Progenitor cell of endocrine pancreas (in vitro differentiated cells): ENCODE measurements at regions not wholly inside any gene's neighbourhood (a gene's known extent, or its start where the extent isn't known, plus 50 kb on each side); places are given as distances from the start of the nearest gene placed in this dataset.

Experiments used
- DNase-seq: peaks from one replicate; pipeline ENCODE4 v3.0.0; 2021; ENCODE audit warnings: low spot score; ENCODE audit not compliant: unreplicated experiment
- H3K27ac Mint-ChIP-seq: 2 replicates; pipeline ENCODE4 v1.8.0; 2021; ENCODE audit warnings: mild to moderate bottlenecking, moderate library complexity, mixed read lengths
- H3K27me3 Mint-ChIP-seq: 2 replicates; pipeline ENCODE4 v1.8.0; 2021; ENCODE audit warnings: mixed read lengths
- H3K36me3 Mint-ChIP-seq: 2 replicates; pipeline ENCODE4 v1.8.0; 2022; ENCODE audit warnings: mixed read lengths; ENCODE audit not compliant: insufficient read depth
- H3K4me1 Mint-ChIP-seq: 2 replicates; pipeline ENCODE4 v1.8.0; 2021; ENCODE audit warnings: low read depth, mixed read lengths
- H3K4me3 Mint-ChIP-seq: 2 replicates; pipeline ENCODE4 v1.8.0; 2021; ENCODE audit warnings: low read depth, mild to moderate bottlenecking, moderate library complexity, mixed read lengths
- H3K9me3 Mint-ChIP-seq: 2 replicates; pipeline ENCODE4 v1.8.0; 2021; ENCODE audit warnings: low read depth, mixed read lengths
- TF ChIP-seq, protein P1 (sequence below): fragments of 200-600 bp; sonication (generic); IDR thresholded peaks from one replicate; pipeline ENCODE4 v1.5.0; 2021; ENCODE audit warnings: antibody characterized with exemption, mild to moderate bottlenecking; ENCODE audit not compliant: unreplicated experiment

- Mint-ChIP-seq H3K4me1 (peaks cover 14% of the 10 kb centered on the region), H3K9me3 (peaks cover 8% of the 10 kb centered on the region), H3K36me3 (peaks cover 2% of the 10 kb centered on the region), H3K27ac (no peak overlapping the region), H3K4me3 (no peak overlapping the region), H3K27me3 (no peaks in the 10 kb centered on the region)
- no peak for DNase-seq
- TF ChIP-seq, protein P1, sequence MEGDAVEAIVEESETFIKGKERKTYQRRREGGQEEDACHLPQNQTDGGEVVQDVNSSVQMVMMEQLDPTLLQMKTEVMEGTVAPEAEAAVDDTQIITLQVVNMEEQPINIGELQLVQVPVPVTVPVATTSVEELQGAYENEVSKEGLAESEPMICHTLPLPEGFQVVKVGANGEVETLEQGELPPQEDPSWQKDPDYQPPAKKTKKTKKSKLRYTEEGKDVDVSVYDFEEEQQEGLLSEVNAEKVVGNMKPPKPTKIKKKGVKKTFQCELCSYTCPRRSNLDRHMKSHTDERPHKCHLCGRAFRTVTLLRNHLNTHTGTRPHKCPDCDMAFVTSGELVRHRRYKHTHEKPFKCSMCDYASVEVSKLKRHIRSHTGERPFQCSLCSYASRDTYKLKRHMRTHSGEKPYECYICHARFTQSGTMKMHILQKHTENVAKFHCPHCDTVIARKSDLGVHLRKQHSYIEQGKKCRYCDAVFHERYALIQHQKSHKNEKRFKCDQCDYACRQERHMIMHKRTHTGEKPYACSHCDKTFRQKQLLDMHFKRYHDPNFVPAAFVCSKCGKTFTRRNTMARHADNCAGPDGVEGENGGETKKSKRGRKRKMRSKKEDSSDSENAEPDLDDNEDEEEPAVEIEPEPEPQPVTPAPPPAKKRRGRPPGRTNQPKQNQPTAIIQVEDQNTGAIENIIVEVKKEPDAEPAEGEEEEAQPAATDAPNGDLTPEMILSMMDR = no peak
Observed at GRCh38 chr10:36457751-36458150, 667.6 kb upstream of the ANKRD30A start.

DNA sequence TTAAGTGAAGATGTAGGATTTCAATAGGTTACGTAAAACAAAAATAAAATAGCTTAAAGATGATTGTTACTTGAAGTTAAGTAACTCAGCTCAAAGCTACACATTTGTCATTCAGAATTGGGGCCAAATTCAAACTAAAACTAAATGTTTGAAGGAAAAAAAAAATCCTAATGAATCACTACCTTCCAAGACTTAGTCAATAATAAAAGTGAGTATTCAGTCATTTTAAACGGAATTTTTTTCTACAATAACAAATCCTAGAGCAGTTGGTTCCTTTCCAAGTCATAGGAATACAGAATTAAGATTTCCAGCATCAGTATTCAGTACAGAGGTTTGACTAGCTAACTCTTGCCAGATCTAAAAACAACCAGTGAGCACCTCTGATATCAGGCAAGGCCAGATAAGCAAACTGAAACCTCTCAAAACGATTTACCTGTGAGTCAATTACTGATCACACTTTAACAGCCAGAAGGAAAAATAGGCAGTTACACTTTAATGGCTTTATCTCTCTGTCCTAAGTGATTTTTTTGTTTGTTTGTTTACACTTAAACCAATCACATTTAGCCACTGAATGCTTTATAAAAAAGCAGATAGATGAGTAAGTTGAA is 669.8 kb upstream of the ANKRD30A start:
- Mint-ChIP-seq H3K36me3 (peaks cover 2% of the 10 kb centered on the region), H3K9me3 (peaks cover 8% of the 10 kb centered on the region), H3K4me1 (peaks cover 17% of the 10 kb centered on the region), H3K27ac (peak overlapping the region; percentile 18), H3K27me3 (no peaks in the 10 kb centered on the region), H3K4me3 (no peak overlapping the region)
- TF ChIP-seq, protein P1 = no peak
- DNase-seq = no peak

GRCh38 chr10:36452851-36453250 is 672.5 kb upstream of the ANKRD30A start:
- no peaks in the 10 kb centered on the region for H3K9me3 Mint-ChIP-seq
- H3K4me3 Mint-ChIP-seq = no peak overlapping the region
- no peak overlapping the region for H3K27ac Mint-ChIP-seq
- peaks cover 40% of the 10 kb centered on the region for H3K4me1 Mint-ChIP-seq
- DNase-seq = no peak
- H3K27me3 Mint-ChIP-seq = no peaks in the 10 kb centered on the region
- TF ChIP-seq, protein P1 = no peak
- no peaks in the 10 kb centered on the region for H3K36me3 Mint-ChIP-seq

DNA sequence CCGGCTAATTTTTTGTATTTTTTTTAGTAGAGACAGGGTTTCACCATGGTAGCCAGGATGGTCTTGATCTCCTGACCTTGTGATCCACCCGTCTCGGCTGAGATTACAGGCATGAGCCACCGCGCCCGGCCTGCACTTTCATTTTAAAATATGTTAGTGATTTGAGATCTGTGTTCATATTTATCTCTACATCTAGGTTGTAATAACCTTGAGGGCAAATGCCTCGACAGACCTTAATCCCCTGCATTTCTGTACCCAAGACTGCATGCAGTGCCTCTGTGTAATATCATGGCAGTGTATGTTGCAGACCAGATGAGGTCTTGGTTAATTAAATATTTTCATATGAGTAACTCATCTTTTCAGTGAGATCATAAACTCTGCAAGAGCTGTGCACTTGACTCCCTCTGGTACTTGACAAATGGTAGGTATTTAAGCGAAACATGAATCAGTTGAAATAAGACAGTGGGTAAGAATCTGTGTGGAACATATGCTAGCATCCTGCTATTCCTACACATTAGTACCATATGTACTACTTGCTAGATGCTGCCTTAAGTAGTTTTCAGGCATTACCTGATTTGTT is 673.9 kb upstream of the ANKRD30A start:
- peaks cover 40% of the 10 kb centered on the region for H3K4me1 Mint-ChIP-seq
- H3K27ac Mint-ChIP-seq = no peak overlapping the region
- no peaks in the 10 kb centered on the region for H3K9me3 Mint-ChIP-seq
- H3K36me3 Mint-ChIP-seq = no peaks in the 10 kb centered on the region
- DNase-seq = no peak
- no peak overlapping the region for H3K4me3 Mint-ChIP-seq
- H3K27me3 Mint-ChIP-seq = no peaks in the 10 kb centered on the region
- TF ChIP-seq, protein P1 = no peak

- Mint-ChIP-seq H3K4me3 (peak overlapping the region; percentile 37), H3K27me3 (no peaks in the 10 kb centered on the region), H3K9me3 (no peaks in the 10 kb centered on the region), H3K27ac (peak overlapping the region; percentile 94), H3K36me3 (no peaks in the 10 kb centered on the region), H3K4me1 (peaks cover 34% of the 10 kb centered on the region)
- DNase-seq = no peak
- TF ChIP-seq, protein P1 = no peak
Observed at GRCh38 chr10:36450380-36450779, 675.0 kb upstream of the ANKRD30A start.
